ENCODE measurements at regions not wholly inside any gene's neighbourhood (a gene's known extent, or its start where the extent isn't known, plus 50 kb on each side); places are given as distances from the start of the nearest gene placed in this dataset.

DNA sequence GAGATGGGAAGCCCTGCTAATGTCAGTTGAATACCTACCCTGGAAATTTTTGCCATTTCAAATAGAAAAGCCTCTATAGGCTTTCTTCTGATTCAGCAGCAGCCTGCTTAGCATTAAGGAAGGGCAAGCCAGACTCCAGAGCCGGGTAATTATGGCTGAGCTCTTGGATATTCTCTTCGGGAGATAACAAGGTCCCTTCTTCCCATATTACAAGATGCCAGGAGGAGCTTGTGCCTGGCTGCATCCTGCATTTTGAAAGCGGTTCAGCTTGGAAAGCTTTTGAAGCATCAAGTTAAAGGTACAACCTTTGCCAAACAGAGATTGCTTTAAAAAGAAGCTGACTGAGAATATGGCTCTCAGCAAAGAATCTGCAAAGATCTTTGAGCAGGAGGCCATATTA, 399.6 kb upstream of the RPS6KA3 start:
- TF ChIP-seq, protein P1, sequence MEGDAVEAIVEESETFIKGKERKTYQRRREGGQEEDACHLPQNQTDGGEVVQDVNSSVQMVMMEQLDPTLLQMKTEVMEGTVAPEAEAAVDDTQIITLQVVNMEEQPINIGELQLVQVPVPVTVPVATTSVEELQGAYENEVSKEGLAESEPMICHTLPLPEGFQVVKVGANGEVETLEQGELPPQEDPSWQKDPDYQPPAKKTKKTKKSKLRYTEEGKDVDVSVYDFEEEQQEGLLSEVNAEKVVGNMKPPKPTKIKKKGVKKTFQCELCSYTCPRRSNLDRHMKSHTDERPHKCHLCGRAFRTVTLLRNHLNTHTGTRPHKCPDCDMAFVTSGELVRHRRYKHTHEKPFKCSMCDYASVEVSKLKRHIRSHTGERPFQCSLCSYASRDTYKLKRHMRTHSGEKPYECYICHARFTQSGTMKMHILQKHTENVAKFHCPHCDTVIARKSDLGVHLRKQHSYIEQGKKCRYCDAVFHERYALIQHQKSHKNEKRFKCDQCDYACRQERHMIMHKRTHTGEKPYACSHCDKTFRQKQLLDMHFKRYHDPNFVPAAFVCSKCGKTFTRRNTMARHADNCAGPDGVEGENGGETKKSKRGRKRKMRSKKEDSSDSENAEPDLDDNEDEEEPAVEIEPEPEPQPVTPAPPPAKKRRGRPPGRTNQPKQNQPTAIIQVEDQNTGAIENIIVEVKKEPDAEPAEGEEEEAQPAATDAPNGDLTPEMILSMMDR (IDR thresholded peaks at IDR 0.05): no peak
- no peak for TF ChIP-seq POLR2A (IDR thresholded peaks at IDR 0.05)
